Lower lobe of right lung (tissue), 2 donors: ENCODE measurements at regions not wholly inside any gene's neighbourhood (a gene's known extent, or its start where the extent isn't known, plus 50 kb on each side); places are given as distances from the start of the nearest gene placed in this dataset.

ENCODE experiments used
- ATAC-seq, 2 donors: fragments of 200-7000 bp; cut with Tn5 transposase; one replicate each; pipeline ENCODE4 v1.9.1; 2020 to 2022; ENCODE audit warnings: mild to moderate bottlenecking in 2 of 2, moderate library complexity in 2 of 2
- DNase-seq: peaks from one replicate; pipeline ENCODE4 v3.0.0-alpha.2; 2020
- H3K27ac ChIP-seq: fragments of 200-600 bp; one replicate; pipeline ENCODE4 v1.8.0; 2022
- H3K27me3 ChIP-seq: fragments of 200-600 bp; one replicate; pipeline ENCODE4 v1.8.0; 2022; ENCODE audit warnings: low read depth
- H3K36me3 ChIP-seq: fragments of 200-600 bp; one replicate; pipeline ENCODE4 v1.8.0; 2022; ENCODE audit warnings: mild to moderate bottlenecking
- H3K4me1 ChIP-seq: fragments of 200-600 bp; one replicate; pipeline ENCODE4 v1.8.0; 2022
- H3K4me3 ChIP-seq: fragments of 200-600 bp; one replicate; pipeline ENCODE4 v1.8.0; 2022; ENCODE audit warnings: mild to moderate bottlenecking
- H3K9me3 ChIP-seq: fragments of 200-600 bp; one replicate; pipeline ENCODE4 v1.8.0; 2022
- CTCF ChIP-seq: fragments of 200-600 bp; IDR thresholded peaks from one replicate; pipeline ENCODE4 v1.8.0; 2022; ENCODE audit warnings: antibody characterized with exemption, mild to moderate bottlenecking
- intact Hi-C: fragments of 100-400 bp; cut with DNase I; formaldehyde crosslinking; loops from one replicate; pipeline ENCODE4 v1.11.0; 2022
- donor health status: DM: no; HTN: yes; CAD: no; lungs with severe emphysema.

GRCh38 chr18:42670860-42671259 lies 444.6 kb downstream of the RIT2 start:
- TF ChIP-seq CTCF = no peak

GRCh38 chr18:42675810-42676209 lies 439.7 kb downstream of the RIT2 start:
- DNase-seq = no peak
- TF ChIP-seq CTCF = no peak
- H3K4me3 ChIP-seq = no peak overlapping the region
- intact Hi-C loops = no loop called here
- H3K27me3 ChIP-seq = no peaks in the 10 kb centered on the region
- no peaks in the 10 kb centered on the region for H3K36me3 ChIP-seq
- no peaks in the 10 kb centered on the region for H3K4me1 ChIP-seq
- H3K9me3 ChIP-seq = no peaks in the 10 kb centered on the region
- ATAC-seq = no peak
- H3K27ac ChIP-seq = no peak overlapping the region

More at GRCh38 chr18:42670860-42671259, 444.6 kb downstream of the RIT2 start:
- intact Hi-C loops = no loop called here
- H3K27me3 ChIP-seq = no peaks in the 10 kb centered on the region
- no peaks in the 10 kb centered on the region for H3K4me1 ChIP-seq
- no peak overlapping the region for H3K4me3 ChIP-seq
- DNase-seq = no peak
- no peak overlapping the region for H3K27ac ChIP-seq
- no peaks in the 10 kb centered on the region for H3K36me3 ChIP-seq
- no peak for ATAC-seq
- H3K9me3 ChIP-seq = no peaks in the 10 kb centered on the region

GRCh38 chr18:42683094-42683493 lies 432.4 kb downstream of the RIT2 start:
- H3K4me1 ChIP-seq = no peaks in the 10 kb centered on the region
- H3K27me3 ChIP-seq = no peaks in the 10 kb centered on the region
- no peak for ATAC-seq
- H3K9me3 ChIP-seq = peaks cover 19% of the 10 kb centered on the region
- DNase-seq = no peak
- TF ChIP-seq CTCF = no peak
- no peak overlapping the region for H3K27ac ChIP-seq
- no peak overlapping the region for H3K4me3 ChIP-seq
- H3K36me3 ChIP-seq = no peaks in the 10 kb centered on the region
- intact Hi-C loops = no loop called here

GRCh38 chr18:42689310-42689709 lies 426.2 kb downstream of the RIT2 start:
- Histone ChIP-seq H3K4me3 (no peak overlapping the region), H3K27me3 (no peaks in the 10 kb centered on the region), H3K36me3 (no peaks in the 10 kb centered on the region), H3K4me1 (no peaks in the 10 kb centered on the region), H3K9me3 (peaks cover 7% of the 10 kb centered on the region), H3K27ac (no peak overlapping the region)
- TF ChIP-seq CTCF = no peak
- ATAC-seq (no peak), DNase-seq (no peak)
- intact Hi-C loops = no loop called here
